Adipocyte (in vitro differentiated cells): ENCODE measurements at regions not wholly inside any gene's neighbourhood (a gene's known extent, or its start where the extent isn't known, plus 50 kb on each side); places are given as distances from the start of the nearest gene placed in this dataset.
"Not testable (repeated sequence)": the region's sequence is repeated elsewhere in the genome, so short reads cannot be mapped to it uniquely, and the experiment has no call there.

Experiments
- DNase-seq: peaks from one replicate; pipeline ENCODE4 v3.0.0-alpha.2; 2015; ENCODE audit warnings: low read depth
- H3K27me3 ChIP-seq: replicated peaks from 2 replicates; pipeline ENCODE4 v1.7.0; 2013; ENCODE audit warnings: mild to moderate bottlenecking, low read length, moderate library complexity; ENCODE audit not compliant: control insufficient read depth, insufficient read depth
- H3K36me3 ChIP-seq: 2 replicates; pipeline ENCODE4 v1.7.0; 2013; ENCODE audit warnings: low read length, mild to moderate bottlenecking, moderate library complexity; ENCODE audit not compliant: control insufficient read depth, insufficient read depth, severe bottlenecking
- H3K4me1 ChIP-seq: 2 replicates; pipeline ENCODE4 v1.7.0; 2013; ENCODE audit warnings: mild to moderate bottlenecking, low read length, moderate library complexity; ENCODE audit not compliant: control insufficient read depth, insufficient read depth
- H3K4me3 ChIP-seq: 2 replicates; pipeline ENCODE4 v1.7.0; 2013; ENCODE audit warnings: mild to moderate bottlenecking, low read length, moderate library complexity
- H3K9ac ChIP-seq: 2 replicates; pipeline ENCODE4 v1.7.0; 2013; ENCODE audit warnings: mild to moderate bottlenecking, low read length, moderate library complexity
- H3K9me3 ChIP-seq: 2 replicates; pipeline ENCODE4 v1.7.0; 2013; ENCODE audit warnings: mild to moderate bottlenecking, low read length, moderate library complexity; ENCODE audit not compliant: control insufficient read depth

GRCh38 chr6:114934079-114934478 is 591.3 kb upstream of the HS3ST5 start:
- H3K4me3 ChIP-seq, result no peak overlapping the region
- H3K4me1 ChIP-seq, result no peaks in the 10 kb centered on the region
- H3K36me3 ChIP-seq, result no peaks in the 10 kb centered on the region
- H3K9me3 ChIP-seq, result no peaks in the 10 kb centered on the region
- H3K9ac ChIP-seq, result no peak overlapping the region
- DNase-seq, result no peak
- no peaks in the 10 kb centered on the region for H3K27me3 ChIP-seq

- H3K36me3 ChIP-seq, H3K4me3 ChIP-seq, H3K9ac ChIP-seq, DNase-seq, H3K9me3 ChIP-seq, H3K4me1 ChIP-seq, H3K27me3 ChIP-seq: not testable (repeated sequence)
Observed at GRCh38 chr6:114928731-114929130, 585.9 kb upstream of the HS3ST5 start.

GRCh38 chr6:114906096-114906495 is 563.3 kb upstream of the HS3ST5 start:
- H3K4me1 ChIP-seq, result no peaks in the 10 kb centered on the region
- no peaks in the 10 kb centered on the region for H3K27me3 ChIP-seq
- H3K36me3 ChIP-seq, result no peaks in the 10 kb centered on the region
- H3K9me3 ChIP-seq, result no peaks in the 10 kb centered on the region
- no peak overlapping the region for H3K9ac ChIP-seq
- H3K4me3 ChIP-seq, result no peak overlapping the region
- no peak for DNase-seq

GRCh38 chr6:114897536-114897935 is 554.7 kb upstream of the HS3ST5 start:
- H3K9ac ChIP-seq, result no peak overlapping the region
- peaks cover 5% of the 10 kb centered on the region for H3K9me3 ChIP-seq
- H3K27me3 ChIP-seq, result no peaks in the 10 kb centered on the region
- H3K4me1 ChIP-seq, result no peaks in the 10 kb centered on the region
- peak; percentile 45 for DNase-seq
- no peaks in the 10 kb centered on the region for H3K36me3 ChIP-seq
- H3K4me3 ChIP-seq, result no peak overlapping the region

- no peak for DNase-seq
- H3K36me3 ChIP-seq, result no peaks in the 10 kb centered on the region
- H3K27me3 ChIP-seq, result no peaks in the 10 kb centered on the region
- H3K4me1 ChIP-seq, result no peaks in the 10 kb centered on the region
- H3K9me3 ChIP-seq, result no peaks in the 10 kb centered on the region
- H3K4me3 ChIP-seq, result no peak overlapping the region
- H3K9ac ChIP-seq, result no peak overlapping the region
Observed at GRCh38 chr6:114892211-114892610, 549.4 kb upstream of the HS3ST5 start.

- H3K9me3 ChIP-seq, result no peaks in the 10 kb centered on the region
- H3K27me3 ChIP-seq, result no peaks in the 10 kb centered on the region
Observed at GRCh38 chr6:114888241-114888640, 545.4 kb upstream of the HS3ST5 start.

GRCh38 chr6:114886670-114887436 is 544.0 kb upstream of the HS3ST5 start:
- no peaks in the 10 kb centered on the region for H3K9me3 ChIP-seq

More at GRCh38 chr6:114888241-114888640, 545.4 kb upstream of the HS3ST5 start:
- H3K9ac ChIP-seq, result no peak overlapping the region
- no peaks in the 10 kb centered on the region for H3K4me1 ChIP-seq
- no peak overlapping the region for H3K4me3 ChIP-seq
- no peaks in the 10 kb centered on the region for H3K36me3 ChIP-seq
- no peak for DNase-seq

GRCh38 chr6:114879693-114880092 is 536.9 kb upstream of the HS3ST5 start:
- no peaks in the 10 kb centered on the region for H3K4me1 ChIP-seq

More at GRCh38 chr6:114886670-114887436, 544.0 kb upstream of the HS3ST5 start:
- Histone ChIP-seq H3K4me1 (no peaks in the 10 kb centered on the region), H3K36me3 (no peaks in the 10 kb centered on the region), H3K27me3 (no peaks in the 10 kb centered on the region), H3K9ac (no peak overlapping the region), H3K4me3 (no peak overlapping the region)
- DNase-seq, result no peak

GRCh38 chr6:114878091-114878490 is 535.3 kb upstream of the HS3ST5 start:
- no peaks in the 10 kb centered on the region for H3K27me3 ChIP-seq
- no peak for DNase-seq
- no peaks in the 10 kb centered on the region for H3K36me3 ChIP-seq
- H3K9ac ChIP-seq, result no peak overlapping the region
- H3K9me3 ChIP-seq, result no peaks in the 10 kb centered on the region
- H3K4me1 ChIP-seq, result no peaks in the 10 kb centered on the region
- H3K4me3 ChIP-seq, result no peak overlapping the region

More at GRCh38 chr6:114879693-114880092, 536.9 kb upstream of the HS3ST5 start:
- H3K4me3 ChIP-seq, result no peak overlapping the region
- no peaks in the 10 kb centered on the region for H3K36me3 ChIP-seq
- H3K27me3 ChIP-seq, result no peaks in the 10 kb centered on the region
- H3K9me3 ChIP-seq, result no peaks in the 10 kb centered on the region
- no peak for DNase-seq
- H3K9ac ChIP-seq, result no peak overlapping the region

GRCh38 chr6:114874410-114874809 is 531.6 kb upstream of the HS3ST5 start:
- Histone ChIP-seq H3K36me3 (no peaks in the 10 kb centered on the region), H3K4me1 (no peaks in the 10 kb centered on the region), H3K4me3 (no peak overlapping the region), H3K27me3 (no peaks in the 10 kb centered on the region), H3K9ac (no peak overlapping the region), H3K9me3 (no peaks in the 10 kb centered on the region)
- DNase-seq, result no peak

GRCh38 chr6:114865506-114865905 is 522.7 kb upstream of the HS3ST5 start:
- not testable (repeated sequence) for H3K4me3 ChIP-seq, H3K9ac ChIP-seq, H3K27me3 ChIP-seq, H3K36me3 ChIP-seq, DNase-seq, H3K9me3 ChIP-seq, H3K4me1 ChIP-seq

GRCh38 chr6:114863610-114864009 is 520.8 kb upstream of the HS3ST5 start:
- Histone ChIP-seq H3K4me1 (no peaks in the 10 kb centered on the region), H3K9me3 (no peaks in the 10 kb centered on the region), H3K36me3 (no peaks in the 10 kb centered on the region), H3K27me3 (no peaks in the 10 kb centered on the region), H3K4me3 (no peak overlapping the region), H3K9ac (no peak overlapping the region)
- DNase-seq, result no peak
